SK-N-MC (cell line): ENCODE measurements at regions not wholly inside any gene's neighbourhood (a gene's known extent, or its start where the extent isn't known, plus 50 kb on each side); places are given as distances from the start of the nearest gene placed in this dataset.

Experiments
- DNase-seq: peaks from one replicate; pipeline ENCODE4 v3.0.0-alpha.2; 2011; ENCODE audit warnings: low read depth, low spot score
- H3K27ac ChIP-seq: fragments of 200-600 bp; sonication (generic); 2 replicates; pipeline ENCODE4 v1.5.1; 2016; ENCODE audit warnings: mixed run types
- H3K36me3 ChIP-seq: fragments of 200-600 bp; sonication (generic); 2 replicates; pipeline ENCODE4 v1.6.1; 2017; ENCODE audit warnings: antibody characterized with exemption, low read length, mixed read lengths; ENCODE audit not compliant: insufficient read depth
- H3K4me3 ChIP-seq: fragments of 200-600 bp; sonication (generic); 2 replicates; pipeline ENCODE4 v1.5.1; 2016
- H3K9ac ChIP-seq: fragments of 200-600 bp; sonication (generic); 2 replicates; pipeline ENCODE4 v1.8.0; 2017; ENCODE audit warnings: mixed run types, mixed read lengths; ENCODE audit not compliant: insufficient read length
- H3K9me3 ChIP-seq: fragments of 200-600 bp; sonication (generic); 2 replicates; pipeline ENCODE4 v1.6.1; 2017; ENCODE audit warnings: low read depth, mild to moderate bottlenecking, antibody characterized with exemption, low read length, moderate library complexity, mixed read lengths
- EZH2 ChIP-seq: fragments of 200-600 bp; sonication (generic); IDR thresholded peaks from one replicate; pipeline ENCODE4 v1.6.1; 2017; ENCODE audit warnings: antibody characterized with exemption
- FOXP2 ChIP-seq: optimal IDR thresholded peaks from 2 replicates; pipeline ENCODE3; 2011; ENCODE audit warnings: mild to moderate bottlenecking, moderate library complexity; ENCODE audit not compliant: insufficient read depth; ENCODE audit errors: extremely low read length, control extremely low read depth
- POLR2AphosphoS5 ChIP-seq: IDR thresholded peaks from 2 replicates; pipeline ENCODE4 v1.6.1; 2012; ENCODE audit warnings: mild to moderate bottlenecking, low read depth, low read length, borderline replicate concordance

GRCh38 chr6:8658416-8658815, 223.1 kb upstream of the SLC35B3 start:
- Histone ChIP-seq H3K4me3 (no peak overlapping the region), H3K9ac (no peak overlapping the region), H3K9me3 (no peaks in the 10 kb centered on the region), H3K36me3 (no peaks in the 10 kb centered on the region), H3K27ac (no peak overlapping the region)
- TF ChIP-seq POLR2AphosphoS5 (no peak), EZH2 (no peak), FOXP2 (no peak)
- no peak for DNase-seq

DNA sequence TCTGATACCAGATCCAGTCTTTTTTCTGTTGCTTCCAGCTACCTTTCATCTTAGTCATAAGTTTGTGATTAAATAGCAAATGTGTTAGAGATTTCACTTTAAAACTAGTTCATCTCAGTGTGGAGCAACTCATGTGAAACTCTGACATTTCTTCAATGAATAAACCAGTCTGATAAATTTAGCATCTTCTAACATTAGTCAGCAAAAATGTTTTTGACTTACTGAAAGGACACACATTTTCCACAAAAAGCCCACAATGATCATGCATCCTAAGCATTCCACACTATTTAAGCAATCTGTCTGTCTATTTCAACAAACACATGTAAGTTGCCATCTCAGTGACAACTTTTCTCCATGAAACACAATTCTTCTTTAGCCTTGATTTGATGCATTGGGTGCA, 222.2 kb upstream of the SLC35B3 start:
- DNase-seq = no peak
- TF ChIP-seq EZH2 (no peak), FOXP2 (no peak), POLR2AphosphoS5 (no peak)
- no peaks in the 10 kb centered on the region for H3K36me3 ChIP-seq
- H3K9me3 ChIP-seq = no peaks in the 10 kb centered on the region
- no peak overlapping the region for H3K4me3 ChIP-seq
- H3K9ac ChIP-seq = no peak overlapping the region
- H3K27ac ChIP-seq = no peak overlapping the region

GRCh38 chr6:8655670-8656454, 220.5 kb upstream of the SLC35B3 start:
- Histone ChIP-seq H3K4me3 (no peak overlapping the region), H3K27ac (no peak overlapping the region), H3K36me3 (no peaks in the 10 kb centered on the region), H3K9ac (no peak overlapping the region), H3K9me3 (no peaks in the 10 kb centered on the region)
- TF ChIP-seq EZH2 = no peak
- no peak for TF ChIP-seq POLR2AphosphoS5
- DNase-seq = no peak

GRCh38 chr6:8652710-8653109, 217.4 kb upstream of the SLC35B3 start:
- Histone ChIP-seq H3K9me3 (no peaks in the 10 kb centered on the region), H3K4me3 (no peak overlapping the region), H3K9ac (no peak overlapping the region), H3K27ac (no peak overlapping the region), H3K36me3 (no peaks in the 10 kb centered on the region)
- TF ChIP-seq EZH2 (no peak), FOXP2 (no peak), POLR2AphosphoS5 (no peak)
- no peak for DNase-seq

- Histone ChIP-seq H3K9me3 (no peaks in the 10 kb centered on the region), H3K9ac (no peak overlapping the region), H3K36me3 (no peaks in the 10 kb centered on the region), H3K27ac (no peak overlapping the region), H3K4me3 (no peak overlapping the region)
- TF ChIP-seq POLR2AphosphoS5 (no peak), FOXP2 (no peak), EZH2 (no peak)
- no peak for DNase-seq
These were observed 216.7 kb upstream of the SLC35B3 start for GRCh38 chr6:8651998-8652397.

DNA sequence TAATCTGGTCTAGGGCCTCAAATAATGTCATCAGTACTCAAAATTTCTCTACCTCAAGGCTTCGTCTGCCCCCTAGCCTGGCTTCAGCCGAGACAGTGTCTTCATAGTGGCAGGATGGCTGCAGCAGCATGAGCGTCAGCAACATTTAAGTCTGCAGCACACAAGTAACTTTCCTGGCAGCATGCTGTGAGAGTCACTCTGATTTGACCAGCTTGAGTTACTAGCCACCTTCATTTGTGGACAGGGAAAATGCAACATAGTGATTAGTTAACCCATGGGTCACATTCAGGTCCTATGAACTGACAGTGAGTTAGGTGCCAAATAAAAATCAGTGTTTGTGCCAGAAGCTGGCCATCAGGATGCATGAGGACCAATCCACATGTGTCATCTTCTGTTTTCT, 209.9 kb upstream of the SLC35B3 start:
- no peak overlapping the region for H3K4me3 ChIP-seq
- no peak overlapping the region for H3K9ac ChIP-seq
- H3K36me3 ChIP-seq = no peaks in the 10 kb centered on the region
- H3K27ac ChIP-seq = no peak overlapping the region
- DNase-seq = no peak
- no peaks in the 10 kb centered on the region for H3K9me3 ChIP-seq
- TF ChIP-seq FOXP2 (no peak), POLR2AphosphoS5 (no peak), EZH2 (no peak)

- DNase-seq = no peak
- H3K36me3 ChIP-seq = no peaks in the 10 kb centered on the region
- TF ChIP-seq FOXP2 (no peak), EZH2 (no peak), POLR2AphosphoS5 (no peak)
- no peak overlapping the region for H3K9ac ChIP-seq
- no peak overlapping the region for H3K27ac ChIP-seq
- H3K9me3 ChIP-seq = no peaks in the 10 kb centered on the region
- H3K4me3 ChIP-seq = no peak overlapping the region
These were observed 209.0 kb upstream of the SLC35B3 start for GRCh38 chr6:8644306-8644705.

GRCh38 chr6:8642854-8643253, 207.5 kb upstream of the SLC35B3 start:
- TF ChIP-seq EZH2 = no peak
- TF ChIP-seq FOXP2 = no peak
- TF ChIP-seq POLR2AphosphoS5 = no peak
- DNase-seq = no peak

GRCh38 chr6:8642131-8642530, 206.8 kb upstream of the SLC35B3 start:
- H3K4me3 ChIP-seq = no peak overlapping the region
- DNase-seq = no peak
- no peaks in the 10 kb centered on the region for H3K36me3 ChIP-seq
- TF ChIP-seq FOXP2 (no peak), EZH2 (no peak), POLR2AphosphoS5 (no peak)
- H3K9ac ChIP-seq = no peak overlapping the region
- H3K9me3 ChIP-seq = no peaks in the 10 kb centered on the region
- no peak overlapping the region for H3K27ac ChIP-seq

More at GRCh38 chr6:8642854-8643253, 207.5 kb upstream of the SLC35B3 start:
- Histone ChIP-seq H3K4me3 (no peak overlapping the region), H3K36me3 (no peaks in the 10 kb centered on the region), H3K27ac (no peak overlapping the region), H3K9ac (no peak overlapping the region), H3K9me3 (no peaks in the 10 kb centered on the region)
